DMS153 treated with DMSO at 0.1 percent for 48 hours (cell line): ENCODE measurements at regions not wholly inside any gene's neighbourhood (a gene's known extent, or its start where the extent isn't known, plus 50 kb on each side); places are given as distances from the start of the nearest gene placed in this dataset.

Experiments used
- DNase-seq: peaks from one replicate; lab custom pipeline; 2025; ENCODE audit not compliant: unreplicated experiment; lab: John Stamatoyannopoulos, UW

GRCh38 chr2:15789381-15790062 is 150.8 kb upstream of the MYCN start:
- DNase-seq = no peak

- no peak for DNase-seq
Measured at GRCh38 chr2:15790326-15790725, 150.0 kb upstream of the MYCN start.

GRCh38 chr2:15790838-15791237 is 149.5 kb upstream of the MYCN start:
- DNase-seq = no peak

GRCh38 chr2:15791294-15791693 is 149.1 kb upstream of the MYCN start:
- no peak for DNase-seq

- no peak for DNase-seq
Measured at GRCh38 chr2:15792331-15792730, 148.0 kb upstream of the MYCN start.

GRCh38 chr2:15793078-15793913 is 147.1 kb upstream of the MYCN start:
- DNase-seq = no peak

- DNase-seq = no peak
Measured at GRCh38 chr2:15793978-15794377, 146.4 kb upstream of the MYCN start.

- DNase-seq = no peak
Measured at GRCh38 chr2:15794608-15795134, 145.7 kb upstream of the MYCN start.

GRCh38 chr2:15795426-15795825 is 144.9 kb upstream of the MYCN start:
- DNase-seq = no peak

- DNase-seq = no peak
Measured at GRCh38 chr2:15796167-15796942, 144.0 kb upstream of the MYCN start.

- DNase-seq = no peak
Measured at GRCh38 chr2:15797231-15797938, 143.0 kb upstream of the MYCN start.

GRCh38 chr2:15797939-15798281 is 142.4 kb upstream of the MYCN start:
- DNase-seq = no peak

GRCh38 chr2:15798701-15799431 is 141.5 kb upstream of the MYCN start:
- no peak for DNase-seq

GRCh38 chr2:15799432-15799827 is 140.9 kb upstream of the MYCN start:
- DNase-seq = no peak

GRCh38 chr2:15800495-15801329 is 139.6 kb upstream of the MYCN start:
- DNase-seq = no peak

GRCh38 chr2:15801439-15801838 is 138.9 kb upstream of the MYCN start:
- DNase-seq = no peak

GRCh38 chr2:15801904-15802303 is 138.4 kb upstream of the MYCN start:
- DNase-seq = no peak

- DNase-seq = no peak
Measured at GRCh38 chr2:15802657-15803542, 137.4 kb upstream of the MYCN start.
